Tibial nerve (tissue), 4 donors: ENCODE measurements at regions not wholly inside any gene's neighbourhood (a gene's known extent, or its start where the extent isn't known, plus 50 kb on each side); places are given as distances from the start of the nearest gene placed in this dataset.
A peak's percentile ranks its signal among the peaks of the same experiment; 100 is the strongest.

Source experiments
- DNase-seq, 2 donors: peaks; one replicate each; pipeline ENCODE4 v3.0.0-alpha.2; 2019; ENCODE audit warnings: low spot score in 2 of 2
- H3K27ac ChIP-seq, 4 donors: fragments of 200-600 bp; sonication (generic) in 3 of 4; one replicate each; pipeline ENCODE4 v1.5.1; 2017 to 2019; ENCODE audit warnings: mild to moderate bottlenecking in 1 of 4
- H3K27me3 ChIP-seq, 2 donors: fragments of 200-600 bp; sonication (generic) in 1 of 2; one replicate each; pipeline versions ENCODE4 v1.5.1 to v1.6.0; 2017 to 2019
- H3K36me3 ChIP-seq, 3 donors: fragments of 200-600 bp; sonication (generic); one replicate each; pipeline ENCODE4 v1.5.1; 2018 to 2019
- H3K4me1 ChIP-seq, 4 donors: fragments of 200-600 bp; sonication (generic) in 3 of 4; one replicate each; pipeline ENCODE4 v1.5.1; 2017 to 2019
- H3K4me3 ChIP-seq, 4 donors: fragments of 200-600 bp; sonication (generic) in 3 of 4; one replicate each; pipeline ENCODE4 v1.5.1; 2017 to 2019; ENCODE audit warnings: mild to moderate bottlenecking in 1 of 4, moderate library complexity in 1 of 4
- H3K9me3 ChIP-seq, 4 donors: fragments of 200-600 bp; sonication (generic) in 3 of 4; one replicate each; pipeline ENCODE4 v1.5.1; 2017 to 2019
- CTCF ChIP-seq, 5 experiments: fragments of 200-600 bp in 3 of 5; fragments of 450-650 bp in 2 of 5; sonication (generic) in 3 of 5; IDR thresholded peaks; one replicate each; pipeline ENCODE4 v1.5.1; 2016 to 2019; ENCODE audit warnings: antibody characterized with exemption in 5 of 5, mild to moderate bottlenecking in 3 of 5, moderate library complexity in 2 of 5
- EP300 ChIP-seq, 2 donors: sonication (generic); formaldehyde crosslinking; IDR thresholded peaks; one replicate each; pipeline ENCODE4 v1.6.1; 2017; ENCODE audit warnings: antibody characterized with exemption in 2 of 2, mild to moderate bottlenecking in 1 of 2
- POLR2A ChIP-seq, 2 donors: fragments of 450-650 bp; IDR thresholded peaks; one replicate each; pipeline ENCODE4 v1.6.1; 2017; ENCODE audit warnings: antibody characterized with exemption in 2 of 2, mild to moderate bottlenecking in 2 of 2, moderate library complexity in 2 of 2
- WGBS, 2 donors: methylation state at CpG; one replicate each; pipeline ENCODE4 v1.1.5; 2018; 5-methylcytosine and 5-hydroxymethylcytosine counted together

GRCh38 chr5:166982226-166982625, 1309.2 kb upstream of the WWC1 start:
- Histone ChIP-seq H3K36me3 (no peaks in the 10 kb centered on the region), H3K4me3 (peak overlapping the region in 1 of 4 donors; percentile 7)

GRCh38 chr5:166991601-166992000, 1299.8 kb upstream of the WWC1 start:
- no peak for DNase-seq
- Histone ChIP-seq H3K9me3 (no peaks in the 10 kb centered on the region), H3K36me3 (no peaks in the 10 kb centered on the region), H3K27me3 (no peaks in the 10 kb centered on the region), H3K4me1 (peaks cover 0 to 31% (median 0%) of the 10 kb centered on the region in 4 donors), H3K4me3 (no peak overlapping the region), H3K27ac (no peak overlapping the region)
- WGBS, 2 donors = 42 to 61% methylated on average over 1 of the region's 1 CpG
- no peak for TF ChIP-seq EP300 (IDR thresholded peaks at IDR 0.05)
- TF ChIP-seq POLR2A (IDR thresholded peaks at IDR 0.05) = no peak
- TF ChIP-seq CTCF (IDR thresholded peaks at IDR 0.05) = no peak

More at GRCh38 chr5:166982226-166982625, 1309.2 kb upstream of the WWC1 start:
- no peak for DNase-seq
- H3K27me3 ChIP-seq = no peaks in the 10 kb centered on the region
- H3K4me1 ChIP-seq = peaks cover 0 to 26% (median 4%) of the 10 kb centered on the region in 4 donors
- peak overlapping the region in 1 of 4 donors; percentile 43 for H3K27ac ChIP-seq
- TF ChIP-seq CTCF (IDR thresholded peaks at IDR 0.05) (no peak), EP300 (IDR thresholded peaks at IDR 0.05) (no peak), POLR2A (IDR thresholded peaks at IDR 0.05) (no peak)
- H3K9me3 ChIP-seq = no peaks in the 10 kb centered on the region

GRCh38 chr5:166992108-166992507, 1299.3 kb upstream of the WWC1 start:
- no peaks in the 10 kb centered on the region for H3K36me3 ChIP-seq
- H3K27me3 ChIP-seq = no peaks in the 10 kb centered on the region
- TF ChIP-seq EP300 (IDR thresholded peaks at IDR 0.05) (no peak), POLR2A (IDR thresholded peaks at IDR 0.05) (no peak), CTCF (IDR thresholded peaks at IDR 0.05) (no peak)
- H3K4me3 ChIP-seq = no peak overlapping the region
- no peak overlapping the region for H3K27ac ChIP-seq
- DNase-seq = no peak
- H3K4me1 ChIP-seq = peaks cover 0 to 31% (median 0%) of the 10 kb centered on the region in 4 donors
- WGBS, 2 donors = 49 to 55% methylated on average over 2 of the region's 2 CpGs
- no peaks in the 10 kb centered on the region for H3K9me3 ChIP-seq

GRCh38 chr5:166992874-166993722, 1298.3 kb upstream of the WWC1 start:
- Histone ChIP-seq H3K4me1 (peaks cover 0 to 31% (median 0%) of the 10 kb centered on the region in 4 donors), H3K27me3 (no peaks in the 10 kb centered on the region), H3K27ac (no peak overlapping the region), H3K4me3 (no peak overlapping the region), H3K36me3 (no peaks in the 10 kb centered on the region), H3K9me3 (no peaks in the 10 kb centered on the region)
- TF ChIP-seq CTCF (IDR thresholded peaks at IDR 0.05) (no peak), EP300 (IDR thresholded peaks at IDR 0.05) (no peak), POLR2A (IDR thresholded peaks at IDR 0.05) (no peak)
- peak in 1 of 2 donors; percentile 25 for DNase-seq
- 38 to 47% methylated on average over 11 of the region's 11 CpGs for WGBS, 2 donors

GRCh38 chr5:166994226-166994625, 1297.2 kb upstream of the WWC1 start:
- peaks cover 0 to 31% (median 0%) of the 10 kb centered on the region in 4 donors for H3K4me1 ChIP-seq
- no peaks in the 10 kb centered on the region for H3K36me3 ChIP-seq
- no peaks in the 10 kb centered on the region for H3K9me3 ChIP-seq
- H3K27ac ChIP-seq = no peak overlapping the region
- H3K27me3 ChIP-seq = no peaks in the 10 kb centered on the region
- H3K4me3 ChIP-seq = no peak overlapping the region
- no peak for DNase-seq
- 8 to 13% methylated on average over 3 of the region's 3 CpGs for WGBS, 2 donors
- no peak for TF ChIP-seq POLR2A (IDR thresholded peaks at IDR 0.05)
- no peak for TF ChIP-seq EP300 (IDR thresholded peaks at IDR 0.05)
- TF ChIP-seq CTCF (IDR thresholded peaks at IDR 0.05) = no peak
